Stimulated activated CD4-positive, alpha-beta T cell treated with anti-CD3 and anti-CD28 coated beads, Interleukin-1b, Interleukin-23, amount 100 ng/mL, for 1 hour (primary cell): ENCODE measurements at regions not wholly inside any gene's neighbourhood (a gene's known extent, or its start where the extent isn't known, plus 50 kb on each side); places are given as distances from the start of the nearest gene placed in this dataset.

Experiments used
- DNase-seq, 2 donors: peaks; one replicate each; pipeline ENCODE4 v3.0.0-alpha.2; 2020; ENCODE audit warnings: low read depth in 2 of 2

DNA sequence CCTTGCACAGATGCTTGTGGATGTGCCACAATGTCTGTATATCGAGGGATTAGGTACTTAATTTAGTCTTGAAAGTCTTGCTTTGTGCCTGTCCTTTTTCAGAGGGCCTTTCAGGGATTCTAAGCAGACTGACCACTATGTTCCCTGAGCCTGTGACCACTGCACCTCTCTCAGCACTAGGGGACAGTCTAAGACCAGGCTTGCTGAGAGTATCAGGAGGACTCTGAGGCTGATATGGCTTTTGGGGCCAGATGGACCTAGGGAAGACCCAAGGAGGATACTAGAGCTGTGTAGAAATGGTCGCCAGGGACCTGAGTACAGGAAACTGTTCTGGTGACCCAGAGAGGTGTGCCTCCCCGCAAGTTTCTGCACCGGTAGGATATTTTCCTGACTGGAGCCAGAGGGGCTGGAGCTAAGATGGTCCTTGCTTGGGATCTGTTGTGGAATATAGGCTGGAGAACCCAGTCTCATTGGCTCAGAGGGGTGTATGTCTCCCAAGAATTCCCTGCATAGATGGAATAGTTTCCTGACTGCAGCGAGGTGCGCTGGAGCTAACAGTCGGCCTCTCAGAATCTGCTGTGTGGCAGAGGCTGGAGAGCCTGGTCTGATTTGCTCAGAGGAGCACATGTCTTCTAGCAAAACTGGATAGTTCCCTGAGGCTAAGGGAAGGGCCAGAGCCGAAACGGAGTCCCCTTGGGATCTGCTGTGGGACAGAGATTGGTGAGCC lies 213.2 kb upstream of the DCBLD2 start:
- DNase-seq, result no peak

DNA sequence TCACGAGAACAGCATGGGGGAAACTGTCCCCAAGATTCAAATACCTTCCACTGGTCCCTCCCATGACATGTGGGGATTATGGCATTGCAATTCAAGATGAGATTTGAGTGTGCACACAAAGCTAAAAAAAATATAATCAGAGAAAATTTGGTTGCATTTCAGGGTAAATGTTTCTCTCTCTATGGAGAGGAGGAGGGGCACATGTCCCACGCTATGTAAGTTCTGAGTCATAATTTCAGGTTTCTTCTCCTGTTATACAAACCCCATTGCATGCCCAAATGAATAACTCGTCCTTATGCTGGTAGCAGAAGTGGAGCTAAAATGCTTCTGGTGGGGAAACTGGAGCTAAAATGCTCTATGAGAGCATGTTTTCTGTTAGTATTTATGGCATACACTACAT lies 209.7 kb upstream of the DCBLD2 start:
- no peak for DNase-seq

DNA sequence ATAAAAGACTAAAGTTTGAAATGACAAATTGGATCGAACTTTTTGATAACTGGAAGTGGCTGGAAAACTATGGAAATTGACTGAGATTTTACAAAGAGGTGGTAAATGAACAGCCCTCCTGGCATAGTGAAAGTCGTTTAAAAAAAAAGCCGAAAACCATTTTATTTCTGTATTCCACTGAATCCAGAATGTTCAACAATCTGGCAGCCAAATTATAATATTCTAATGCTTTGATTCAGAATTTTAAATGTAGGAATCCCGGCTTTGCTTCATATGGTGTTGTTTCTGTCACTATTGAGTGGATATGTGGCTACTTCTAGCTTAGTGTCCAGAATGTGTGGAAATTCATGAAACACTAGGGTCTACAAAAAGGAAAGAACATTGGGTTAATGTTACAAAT lies 208.9 kb upstream of the DCBLD2 start:
- DNase-seq, result no peak

DNA sequence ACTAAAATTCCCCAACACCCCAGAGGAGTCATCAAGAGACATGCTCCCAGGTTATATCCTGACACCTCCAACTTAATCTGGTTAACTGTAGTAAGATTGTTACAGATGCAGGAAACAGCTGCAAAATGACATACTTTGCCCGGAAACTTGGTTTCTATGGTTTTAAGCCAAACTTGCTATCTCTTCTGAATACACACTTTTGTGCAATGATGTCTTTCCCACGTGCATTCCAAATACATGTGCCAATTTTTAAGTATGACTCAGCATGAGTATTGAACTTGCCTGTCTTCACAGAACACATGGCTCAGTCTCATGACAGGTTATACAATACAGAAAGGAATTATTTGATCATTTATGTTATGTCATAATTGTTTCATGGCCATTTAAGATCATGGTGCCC lies 207.0 kb upstream of the DCBLD2 start:
- DNase-seq, result no peak

DNA sequence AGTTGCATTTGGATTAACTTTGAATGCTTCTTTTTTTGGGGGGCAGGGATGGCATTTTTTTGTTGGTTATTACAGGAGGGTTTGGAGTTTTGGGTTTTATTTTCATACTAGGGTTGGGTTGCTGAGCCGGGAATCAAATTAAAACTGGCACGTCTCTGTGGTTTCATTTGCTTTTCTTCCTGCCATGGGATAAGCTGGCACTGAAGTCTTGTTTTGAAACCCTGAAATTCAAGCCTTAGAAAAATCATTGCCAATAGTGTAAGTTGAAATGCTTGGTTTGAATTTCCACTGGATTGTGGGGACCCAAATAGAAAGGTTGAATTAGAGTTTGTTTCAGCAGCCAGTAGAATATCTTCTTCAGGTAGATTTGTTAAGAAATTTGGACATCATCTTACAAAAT lies 193.1 kb upstream of the DCBLD2 start:
- no peak for DNase-seq

DNA sequence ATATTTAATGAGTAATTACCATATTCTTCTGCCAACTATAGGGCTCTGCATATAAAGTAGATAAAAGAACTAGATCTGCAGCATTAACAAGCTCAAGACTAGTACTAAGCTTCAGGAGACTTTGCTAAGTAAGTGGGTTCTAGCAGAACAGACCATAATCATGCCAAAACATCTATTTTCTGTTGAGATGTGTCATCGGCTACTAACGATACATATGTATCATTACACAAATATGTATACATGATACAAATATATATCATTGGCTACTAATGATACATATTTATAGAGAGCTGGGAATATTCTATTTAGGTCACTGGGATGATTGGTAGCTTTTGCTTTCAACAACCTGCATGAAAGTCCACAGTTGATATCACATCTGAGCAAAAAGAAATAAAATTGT lies 185.8 kb upstream of the DCBLD2 start:
- DNase-seq, result no peak

DNA sequence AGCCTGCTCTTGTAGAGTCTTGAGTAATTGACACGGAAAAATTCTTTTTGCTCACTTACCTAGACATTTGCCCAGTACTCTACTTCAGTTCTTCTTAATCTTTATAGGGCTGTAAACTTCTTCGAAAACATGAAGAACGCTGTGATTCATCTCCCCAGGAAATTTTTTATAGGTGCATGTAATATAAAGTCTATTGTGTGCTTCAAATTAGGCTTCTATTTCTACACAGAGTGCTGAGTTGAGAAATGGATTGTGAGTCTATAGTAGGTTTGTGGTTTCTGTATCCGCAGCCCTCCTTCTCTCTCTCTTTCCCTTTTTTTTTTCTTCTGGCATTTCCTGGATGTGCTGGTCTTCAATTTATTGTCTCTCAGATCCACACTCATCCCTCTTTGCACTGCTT lies 183.3 kb upstream of the DCBLD2 start:
- no peak for DNase-seq

DNA sequence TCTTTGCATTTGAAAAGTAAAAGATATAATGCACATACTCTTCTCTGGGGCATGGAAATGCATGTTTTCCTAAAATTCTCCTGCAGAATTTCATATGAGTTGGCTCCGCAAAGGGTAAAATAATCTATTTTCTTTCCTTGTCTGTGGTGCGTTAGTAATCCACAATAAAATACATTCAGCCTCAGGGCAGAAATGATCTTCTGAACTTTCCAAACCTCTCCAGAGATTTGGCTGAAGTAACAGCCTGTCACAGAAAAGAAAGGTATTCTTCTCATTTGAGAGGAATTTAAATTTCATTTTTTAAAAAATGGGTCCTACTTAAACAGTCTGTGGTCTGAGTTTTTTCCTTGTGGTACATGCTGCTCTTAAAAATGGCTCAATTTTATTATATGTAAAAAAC lies 182.7 kb upstream of the DCBLD2 start:
- DNase-seq, result no peak

DNA sequence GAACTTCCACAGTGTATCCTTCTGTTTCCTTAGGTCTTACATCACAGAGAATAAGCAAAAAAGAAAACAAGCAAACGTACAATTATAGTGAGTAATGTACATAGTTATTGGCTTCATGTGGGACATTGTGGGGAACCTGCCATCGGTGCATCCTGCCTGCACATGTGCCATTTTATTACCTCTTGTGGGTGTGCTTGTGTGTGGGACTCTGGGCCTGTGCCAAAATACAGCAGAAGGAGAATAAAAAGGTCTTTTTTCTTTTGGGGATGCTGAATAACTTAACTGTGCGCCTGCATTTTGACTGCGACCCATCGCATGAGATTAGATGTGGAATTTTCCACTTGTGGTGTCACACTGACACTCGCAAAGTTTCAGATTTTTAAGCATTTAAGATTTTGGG lies 169.6 kb upstream of the DCBLD2 start:
- no peak for DNase-seq

DNA sequence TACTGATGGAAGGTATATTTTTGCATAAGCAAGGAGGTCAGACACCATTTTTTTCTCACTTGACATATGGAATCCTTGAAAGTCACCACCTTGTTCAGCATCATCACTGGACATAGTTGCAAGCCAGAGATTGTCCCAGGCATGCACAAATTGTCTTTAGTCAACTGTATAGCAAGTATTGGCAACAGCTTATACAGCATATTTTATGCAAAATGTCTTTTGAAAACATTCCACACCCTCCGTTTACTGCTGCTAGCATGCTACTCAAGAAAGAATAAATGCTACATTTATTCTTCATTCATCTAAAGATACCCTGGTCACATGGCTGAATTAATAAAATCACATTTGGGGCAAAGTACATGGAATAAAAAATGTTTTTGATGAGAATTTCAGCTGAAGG lies 168.5 kb upstream of the DCBLD2 start:
- no peak for DNase-seq

DNA sequence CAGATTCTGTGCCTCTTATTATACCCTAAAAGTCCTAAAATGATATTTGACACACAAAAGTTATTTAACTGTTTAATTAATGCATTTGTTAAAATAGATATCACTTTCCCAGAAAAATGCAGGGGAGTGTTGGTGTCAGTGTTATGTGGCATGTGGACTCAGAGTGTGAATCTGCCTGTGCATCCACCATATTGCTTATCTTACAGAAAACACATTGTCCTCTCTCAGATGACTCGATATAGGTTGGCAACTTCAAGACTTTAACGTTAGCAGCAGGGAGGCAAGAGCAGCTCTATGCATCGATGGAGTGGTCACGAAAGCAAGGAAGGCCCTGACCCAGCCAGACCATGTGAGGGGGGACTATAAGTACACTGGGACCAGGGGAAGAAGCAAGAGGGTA lies 165.4 kb upstream of the DCBLD2 start:
- DNase-seq, result no peak

DNA sequence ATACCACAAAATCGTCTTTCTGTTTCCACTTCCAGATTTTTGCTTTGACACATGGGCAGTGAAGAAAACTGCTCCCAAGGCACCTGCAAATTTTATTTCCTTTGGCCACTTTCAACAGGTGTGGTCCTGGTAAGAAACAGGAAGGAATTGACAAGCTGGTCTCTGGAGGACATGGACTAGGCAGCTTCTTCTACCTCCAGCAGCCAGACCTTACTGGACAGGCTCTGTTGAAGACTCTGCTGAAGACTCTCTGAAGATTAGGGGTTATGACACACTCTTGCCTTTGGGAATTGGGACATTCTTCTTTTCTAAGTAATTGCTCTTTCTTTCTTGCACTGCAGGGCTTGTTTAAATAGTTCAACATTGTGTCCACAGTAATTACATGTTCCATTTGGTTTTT lies 147.7 kb upstream of the DCBLD2 start:
- DNase-seq, result no peak

DNA sequence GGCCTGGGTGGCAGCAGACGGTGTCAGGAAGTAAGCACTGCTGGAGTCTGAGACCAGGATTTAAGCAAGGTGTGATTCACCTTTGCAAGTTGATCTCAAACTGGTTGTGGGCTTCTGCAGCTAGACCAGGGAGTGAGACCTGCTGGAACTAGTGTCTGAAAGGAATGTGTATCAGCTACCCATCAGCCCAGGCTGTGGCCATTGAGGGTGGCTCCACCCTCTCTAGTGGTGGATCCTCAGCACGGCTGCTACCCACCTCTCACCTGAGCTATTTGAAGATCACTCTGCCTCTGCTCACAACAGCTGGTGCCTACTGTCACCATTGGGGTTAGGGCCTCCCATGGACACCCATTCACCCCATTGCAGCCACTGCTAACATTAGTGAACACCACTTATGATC lies 140.3 kb upstream of the DCBLD2 start:
- no peak for DNase-seq

DNA sequence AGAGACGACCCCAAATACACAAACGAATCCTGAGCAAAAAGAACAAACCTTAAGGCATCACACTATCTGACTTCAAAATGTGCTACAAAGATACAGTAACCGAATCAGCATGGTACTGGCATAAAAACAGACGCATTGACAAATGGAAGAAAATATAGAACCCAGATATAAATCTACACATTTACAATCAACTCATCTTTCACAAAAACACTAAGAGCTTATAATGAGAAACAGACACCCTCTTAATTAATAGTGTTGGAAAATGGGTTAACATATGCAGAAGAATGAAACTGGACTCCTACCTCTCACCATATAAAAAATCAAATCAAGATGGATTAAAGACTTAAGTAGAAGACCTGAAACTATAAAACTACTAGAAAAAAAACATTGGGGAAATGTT lies 130.3 kb upstream of the DCBLD2 start:
- DNase-seq, result no peak

DNA sequence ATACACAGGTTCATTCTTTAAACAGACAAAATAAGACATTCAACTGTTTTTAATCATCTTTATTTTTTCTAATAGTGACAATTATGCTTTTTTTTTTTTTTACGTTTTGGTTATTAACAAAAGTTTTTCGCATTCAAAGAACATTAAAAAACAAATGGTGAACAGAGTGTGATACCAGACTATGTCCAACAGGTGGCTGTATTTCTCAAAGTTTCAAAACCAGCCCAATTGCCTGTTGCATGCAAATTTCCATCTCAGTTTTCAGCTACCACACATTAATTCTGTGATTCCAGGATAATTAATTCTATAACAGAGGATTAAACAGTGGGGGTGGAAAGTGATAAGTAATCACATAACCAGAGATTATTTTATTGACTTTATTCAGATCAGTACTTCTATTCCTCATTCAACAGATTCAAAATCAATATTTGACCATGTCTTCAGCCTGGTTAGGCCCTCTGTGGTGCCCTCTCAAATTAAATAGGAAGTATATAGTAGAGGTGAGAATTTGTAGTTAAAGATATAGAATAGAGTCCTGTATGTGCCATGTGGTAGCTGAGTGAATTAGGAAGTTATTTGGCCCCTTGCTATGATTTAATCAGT lies 122.2 kb upstream of the DCBLD2 start:
- no peak for DNase-seq

DNA sequence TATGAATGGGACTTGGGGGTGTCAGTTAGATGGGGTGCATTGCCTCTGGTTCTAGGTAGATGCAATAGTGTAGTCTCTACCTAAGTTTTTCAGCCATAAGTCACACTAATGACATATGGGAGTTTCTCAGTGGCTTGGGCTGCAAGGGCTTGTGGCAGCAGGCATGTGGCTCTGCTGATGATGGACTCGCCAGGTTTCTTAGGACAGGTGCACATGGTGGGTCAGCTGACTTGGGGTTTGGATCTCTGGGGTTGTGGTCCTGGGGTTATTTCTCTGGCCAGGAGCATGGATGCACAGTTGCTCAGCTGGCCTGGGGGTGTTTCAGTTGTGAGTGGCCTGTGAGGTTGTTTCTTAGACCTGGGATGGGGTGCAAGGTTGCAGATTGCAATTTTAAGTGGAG lies 120.0 kb upstream of the DCBLD2 start:
- no peak for DNase-seq

DNA sequence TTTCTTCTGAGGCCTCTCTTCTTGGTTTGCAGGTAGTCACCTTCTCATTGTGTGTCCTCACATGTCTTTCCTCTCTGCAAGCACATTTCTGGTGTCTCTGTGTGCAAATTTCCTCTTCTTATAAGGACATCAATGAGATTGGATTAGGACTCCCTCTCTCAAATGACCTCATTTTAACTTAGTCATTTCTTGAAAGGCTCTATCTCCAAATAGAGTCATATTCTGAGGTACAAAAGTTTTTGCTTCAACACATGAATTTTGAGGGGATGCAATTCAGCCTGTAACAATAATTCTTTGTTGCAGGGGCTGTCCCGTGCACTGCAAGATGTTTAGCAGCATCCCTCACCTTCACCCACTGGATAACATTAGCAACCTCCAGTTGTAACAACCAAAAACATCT lies 115.0 kb upstream of the DCBLD2 start:
- DNase-seq, result no peak

DNA sequence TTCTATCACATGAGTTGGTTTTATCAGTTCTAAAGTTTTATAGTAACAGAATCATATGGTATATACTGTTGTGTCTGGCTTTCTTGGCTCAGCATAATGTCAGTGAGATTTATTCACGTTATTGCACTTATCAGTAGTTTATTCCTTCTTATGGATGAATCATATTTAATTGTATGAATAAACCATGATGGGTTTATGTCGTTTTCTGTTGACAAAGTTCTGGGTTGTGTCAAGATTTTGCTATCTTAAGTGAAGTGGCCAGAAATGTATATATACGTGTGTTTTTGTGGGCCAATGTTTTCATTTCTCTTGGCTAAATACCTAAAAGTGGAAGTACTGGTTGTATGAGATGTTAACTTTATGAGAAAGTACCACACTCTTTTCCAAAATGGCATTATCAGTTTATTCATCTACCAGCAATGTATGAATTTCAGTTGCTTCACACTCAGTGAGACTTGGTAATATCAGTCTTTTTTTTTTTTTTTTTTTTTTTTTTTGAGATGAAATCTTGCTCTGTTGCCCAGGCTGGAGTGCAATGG lies 112.4 kb upstream of the DCBLD2 start:
- DNase-seq, result no peak

DNA sequence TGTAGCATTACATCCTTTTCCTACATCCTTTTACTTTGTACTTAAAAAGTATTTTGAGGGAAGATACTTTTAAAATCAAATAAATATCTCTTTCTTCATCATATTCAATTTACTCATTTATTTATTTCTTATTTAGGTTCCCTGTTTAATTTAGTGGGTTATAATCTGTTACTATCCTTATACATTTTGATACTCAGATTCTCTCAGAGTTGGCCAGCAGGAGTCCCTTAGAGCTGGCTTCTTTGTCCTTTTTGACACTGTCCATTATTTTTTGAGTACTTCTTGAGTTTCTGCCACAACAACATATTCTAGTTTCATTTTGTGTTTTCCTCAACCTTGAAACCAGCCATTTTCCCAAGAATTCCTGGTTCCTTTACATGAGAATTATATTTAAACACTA lies 111.6 kb upstream of the DCBLD2 start:
- DNase-seq, result no peak

DNA sequence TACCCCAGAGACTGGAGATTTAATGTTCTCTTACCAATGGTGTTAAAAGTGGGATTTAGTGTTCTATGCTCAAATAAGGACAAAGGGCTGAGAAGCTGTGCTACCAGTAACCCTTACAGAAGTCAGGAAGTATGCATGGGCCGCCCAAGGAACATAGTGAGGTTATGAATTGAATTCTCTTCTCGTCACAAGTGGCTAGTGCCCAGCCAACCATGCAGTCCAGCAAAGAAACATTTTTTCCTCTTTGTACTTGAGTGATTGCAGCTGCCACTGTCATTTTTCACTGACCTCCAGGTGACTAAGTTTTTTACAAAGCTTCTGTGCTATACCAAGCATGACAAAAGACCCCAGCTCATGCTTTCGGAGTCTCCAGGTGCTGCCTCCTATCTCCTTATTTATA lies 110.6 kb upstream of the DCBLD2 start:
- no peak for DNase-seq

DNA sequence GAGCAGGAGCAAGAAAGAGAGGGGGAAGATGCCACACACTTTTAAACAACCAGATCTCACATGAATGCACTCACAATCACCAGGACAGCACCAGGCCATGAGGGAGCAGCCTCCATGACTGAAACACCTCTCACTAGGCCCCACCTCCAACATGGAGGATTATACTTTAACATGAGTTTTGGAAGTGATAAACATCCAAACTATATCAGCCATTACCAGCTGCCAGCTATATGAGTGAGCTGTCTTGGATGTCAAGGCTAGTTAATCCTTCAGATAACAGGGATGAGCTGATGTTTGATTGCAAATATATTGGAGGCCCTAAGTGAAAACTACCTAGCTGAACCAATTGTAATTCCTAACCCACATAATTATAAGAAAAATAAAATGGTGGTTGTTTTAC lies 108.4 kb upstream of the DCBLD2 start:
- DNase-seq, result no peak

DNA sequence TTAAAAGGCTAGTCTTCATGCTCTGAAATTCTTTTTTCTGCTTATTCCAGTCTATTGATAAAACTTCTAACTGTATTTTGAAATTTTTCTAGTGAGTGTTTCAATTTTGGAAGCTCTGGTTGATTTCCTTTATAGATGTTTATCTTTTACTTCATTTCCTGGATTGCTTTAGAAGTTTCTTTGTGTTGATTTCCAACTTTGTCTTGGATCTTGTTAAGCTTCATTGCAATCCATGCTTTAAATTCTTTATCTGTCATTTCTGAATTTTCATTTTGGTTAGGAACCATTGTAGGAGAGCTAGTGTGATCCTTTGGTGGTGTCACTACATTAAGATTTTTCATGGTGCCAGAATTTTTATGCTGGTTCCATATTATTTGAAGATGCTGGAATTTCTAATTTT lies 105.2 kb upstream of the DCBLD2 start:
- no peak for DNase-seq

DNA sequence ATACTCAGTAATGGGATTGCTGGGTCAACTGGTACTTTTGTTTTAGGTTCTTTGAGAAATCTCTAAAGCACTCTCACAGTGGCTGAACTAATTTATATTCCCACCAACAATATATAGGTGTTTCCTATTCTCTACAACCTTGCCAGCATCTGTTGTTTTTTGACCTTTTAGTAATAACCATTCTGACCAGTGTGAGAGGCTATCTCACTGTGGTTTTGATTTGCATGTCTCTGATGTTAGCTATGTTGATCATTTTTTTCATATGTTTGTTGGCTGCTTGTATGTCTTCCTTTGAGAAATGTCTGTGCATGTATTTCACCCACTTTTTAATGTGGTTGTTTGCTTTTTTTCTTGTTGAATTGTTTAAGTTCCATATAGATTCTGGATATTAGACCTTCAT lies 98.2 kb upstream of the DCBLD2 start:
- DNase-seq, result no peak
